Upper lobe of left lung (tissue), 4 donors: ENCODE measurements at regions not wholly inside any gene's neighbourhood (a gene's known extent, or its start where the extent isn't known, plus 50 kb on each side); places are given as distances from the start of the nearest gene placed in this dataset.

ENCODE experiments used
- POLR2A ChIP-seq, 4 donors: fragments of 450-650 bp; IDR thresholded peaks; one replicate each; pipeline ENCODE4 v1.5.1; 2016 to 2017; ENCODE audit warnings: antibody characterized with exemption in 4 of 4, mild to moderate bottlenecking in 2 of 4
- POLR2AphosphoS5 ChIP-seq, 2 donors: sonication (generic); formaldehyde crosslinking; IDR thresholded peaks; one replicate each; pipeline ENCODE4 v1.5.1; 2017; ENCODE audit warnings: antibody characterized with exemption in 2 of 2

- TF ChIP-seq POLR2AphosphoS5 (IDR thresholded peaks at IDR 0.05) (no peak), POLR2A (IDR thresholded peaks at IDR 0.05) (no peak)
Observed at GRCh38 chr6:132952986-132953385, 138.6 kb downstream of the RPS12 start.
